Neural cell (in vitro differentiated cells): ENCODE measurements at regions not wholly inside any gene's neighbourhood (a gene's known extent, or its start where the extent isn't known, plus 50 kb on each side); places are given as distances from the start of the nearest gene placed in this dataset.

Experiments
- H2AFZ ChIP-seq: fragments of 200-600, 300-800 bp; sonication (generic), shearing (Covaris generic); 2 replicates; pipeline ENCODE4 v1.6.0; 2014; ENCODE audit warnings: low read depth, mild to moderate bottlenecking, antibody characterized with exemption, low read length, moderate library complexity
- H3F3A ChIP-seq: fragments of 200-600 bp; shearing (Covaris generic); 2 replicates; pipeline ENCODE4 v1.6.1; 2016; ENCODE audit warnings: mild to moderate bottlenecking, moderate library complexity, mixed read lengths, antibody characterized with exemption, low read length; ENCODE audit not compliant: insufficient read depth, poor library complexity, severe bottlenecking
- H3K27ac ChIP-seq: fragments of 200-600, 300-800 bp; sonication (generic), shearing (Covaris generic); 2 replicates; pipeline ENCODE4 v1.5.1; 2014; ENCODE audit warnings: mild to moderate bottlenecking, low read length, moderate library complexity
- H3K27me3 ChIP-seq: fragments of 300-800, 200-600 bp; sonication (generic), shearing (Covaris generic); 2 replicates; pipeline ENCODE4 v1.6.0; 2014; ENCODE audit warnings: mild to moderate bottlenecking, low read depth, low read length, moderate library complexity; ENCODE audit not compliant: insufficient read depth
- H3K36me3 ChIP-seq: fragments of 300-800, 200-600 bp; sonication (generic), shearing (Covaris generic); 2 replicates; pipeline ENCODE4 v1.5.1; 2014; ENCODE audit warnings: mild to moderate bottlenecking, antibody characterized with exemption, low read length, moderate library complexity; ENCODE audit not compliant: insufficient read depth
- H3K4me2 ChIP-seq: fragments of 300-800, 200-600 bp; sonication (generic), shearing (Covaris generic); 2 replicates; pipeline ENCODE4 v1.6.0; 2014; ENCODE audit warnings: mild to moderate bottlenecking, low read length
- H3K4me3 ChIP-seq: fragments of 300-800, 200-600 bp; sonication (generic), shearing (Covaris generic); 2 replicates; pipeline ENCODE4 v1.5.1; 2014; ENCODE audit warnings: mild to moderate bottlenecking, low read length, moderate library complexity
- H3K79me2 ChIP-seq: fragments of 200-600 bp; shearing (Covaris generic); replicated peaks from 2 replicates; pipeline ENCODE4 v1.6.0; 2014; ENCODE audit warnings: mild to moderate bottlenecking, low read length, moderate library complexity; ENCODE audit not compliant: insufficient read depth
- H3K9ac ChIP-seq: fragments of 300-800, 200-600 bp; sonication (generic), shearing (Covaris generic); 2 replicates; pipeline ENCODE4 v1.6.1; 2016; ENCODE audit warnings: mild to moderate bottlenecking, low read length, mixed read lengths
- H3K9me2 ChIP-seq: fragments of 200-600 bp; shearing (Covaris generic); 2 replicates; pipeline ENCODE4 v1.6.1; 2016; ENCODE audit warnings: mild to moderate bottlenecking, low read length, mixed read lengths; ENCODE audit not compliant: insufficient read depth
- H3K9me3 ChIP-seq: fragments of 200-600, 300-800 bp; sonication (generic), shearing (Covaris generic); 2 replicates; pipeline ENCODE4 v1.6.1; 2016; ENCODE audit warnings: mild to moderate bottlenecking, mixed run types, low read length, moderate library complexity, mixed read lengths
- H4K20me1 ChIP-seq: fragments of 200-600 bp; shearing (Covaris generic); 2 replicates; pipeline ENCODE4 v1.6.1; 2016; ENCODE audit warnings: mild to moderate bottlenecking, mixed run types; ENCODE audit not compliant: insufficient read depth
- EP300 ChIP-seq: fragments of 450-650 bp; conservative IDR thresholded peaks from 2 replicates; pipeline ENCODE4 v1.6.1; 2014; ENCODE audit warnings: antibody characterized with exemption, mild to moderate bottlenecking, moderate library complexity; ENCODE audit not compliant: poor library complexity, severe bottlenecking
- EZH2 ChIP-seq: fragments of 200-600, 300-800 bp; shearing (Covaris generic), sonication (generic); IDR thresholded peaks from 2 replicates; pipeline ENCODE4 v1.6.1; 2014; ENCODE audit warnings: antibody characterized with exemption, low read length, borderline replicate concordance, mild to moderate bottlenecking; ENCODE audit not compliant: insufficient read depth, poor library complexity, severe bottlenecking
- MXI1 ChIP-seq: fragments of 450-650 bp; conservative IDR thresholded peaks from 2 replicates; pipeline ENCODE4 v1.6.1; 2014; ENCODE audit warnings: antibody characterized with exemption, mild to moderate bottlenecking; ENCODE audit not compliant: poor library complexity, severe bottlenecking
- POLR2AphosphoS5 ChIP-seq: IDR thresholded peaks from 2 replicates; pipeline ENCODE4 v1.6.1; 2012
- RAD21 ChIP-seq: fragments of 450-650 bp; conservative IDR thresholded peaks from 2 replicates; pipeline ENCODE4 v1.6.1; 2014; ENCODE audit warnings: antibody characterized with exemption, mild to moderate bottlenecking, moderate library complexity
- SMC3 ChIP-seq: fragments of 450-650 bp; conservative IDR thresholded peaks from 2 replicates; pipeline ENCODE4 v1.6.1; 2014; ENCODE audit warnings: antibody characterized with exemption, mild to moderate bottlenecking, moderate library complexity; ENCODE audit not compliant: poor library complexity
- TAF1 ChIP-seq: IDR thresholded peaks from 2 replicates; pipeline ENCODE4 v1.6.1; 2012; ENCODE audit warnings: low read depth
- TF ChIP-seq, protein P1 (sequence below): IDR thresholded peaks from 2 replicates; pipeline ENCODE4 v1.6.1; 2012; ENCODE audit warnings: borderline replicate concordance
- TF ChIP-seq, protein P2 (sequence below): fragments of 450-650 bp; IDR thresholded peaks from 2 replicates; pipeline ENCODE4 v1.5.1; 2014; ENCODE audit warnings: antibody characterized with exemption, mild to moderate bottlenecking, moderate library complexity; ENCODE audit not compliant: poor library complexity, severe bottlenecking

DNA sequence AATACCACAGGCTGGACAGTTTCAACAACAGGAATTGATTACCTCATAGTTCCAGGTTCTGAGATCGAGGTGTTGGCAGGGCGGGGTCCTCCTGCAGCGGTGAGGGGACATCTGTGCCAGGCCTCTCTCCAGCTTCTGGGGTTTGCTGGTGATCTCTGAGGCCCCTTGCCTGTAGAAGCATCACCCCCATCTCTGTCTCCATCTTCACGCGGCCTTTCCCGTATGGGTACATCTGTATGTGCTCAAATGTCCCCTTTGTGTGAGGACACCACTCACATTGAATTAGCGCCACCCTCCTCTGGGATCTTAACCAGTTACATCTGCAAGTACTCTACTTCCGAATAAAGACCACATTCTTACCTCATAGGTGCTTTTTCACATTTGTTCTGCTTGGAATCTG is 1029.9 kb downstream of the BRD1 start:
- Histone ChIP-seq H3K4me3 (no peak overlapping the region), H3K9ac (no peak overlapping the region), H4K20me1 (no peaks in the 10 kb centered on the region), H3K9me2 (no peaks in the 10 kb centered on the region), H3K36me3 (no peaks in the 10 kb centered on the region), H3K9me3 (no peaks in the 10 kb centered on the region), H2AFZ (no peak overlapping the region), H3K27me3 (no peaks in the 10 kb centered on the region), H3K79me2 (no peaks in the 10 kb centered on the region), H3K27ac (no peak overlapping the region), H3K4me2 (no peak overlapping the region), H3F3A (no peaks in the 10 kb centered on the region)
- TF ChIP-seq TAF1 (no peak), EZH2 (no peak), MXI1 (no peak), RAD21 (no peak), SMC3 (no peak), EP300 (no peak), POLR2AphosphoS5 (no peak)
- TF ChIP-seq, protein P1, sequence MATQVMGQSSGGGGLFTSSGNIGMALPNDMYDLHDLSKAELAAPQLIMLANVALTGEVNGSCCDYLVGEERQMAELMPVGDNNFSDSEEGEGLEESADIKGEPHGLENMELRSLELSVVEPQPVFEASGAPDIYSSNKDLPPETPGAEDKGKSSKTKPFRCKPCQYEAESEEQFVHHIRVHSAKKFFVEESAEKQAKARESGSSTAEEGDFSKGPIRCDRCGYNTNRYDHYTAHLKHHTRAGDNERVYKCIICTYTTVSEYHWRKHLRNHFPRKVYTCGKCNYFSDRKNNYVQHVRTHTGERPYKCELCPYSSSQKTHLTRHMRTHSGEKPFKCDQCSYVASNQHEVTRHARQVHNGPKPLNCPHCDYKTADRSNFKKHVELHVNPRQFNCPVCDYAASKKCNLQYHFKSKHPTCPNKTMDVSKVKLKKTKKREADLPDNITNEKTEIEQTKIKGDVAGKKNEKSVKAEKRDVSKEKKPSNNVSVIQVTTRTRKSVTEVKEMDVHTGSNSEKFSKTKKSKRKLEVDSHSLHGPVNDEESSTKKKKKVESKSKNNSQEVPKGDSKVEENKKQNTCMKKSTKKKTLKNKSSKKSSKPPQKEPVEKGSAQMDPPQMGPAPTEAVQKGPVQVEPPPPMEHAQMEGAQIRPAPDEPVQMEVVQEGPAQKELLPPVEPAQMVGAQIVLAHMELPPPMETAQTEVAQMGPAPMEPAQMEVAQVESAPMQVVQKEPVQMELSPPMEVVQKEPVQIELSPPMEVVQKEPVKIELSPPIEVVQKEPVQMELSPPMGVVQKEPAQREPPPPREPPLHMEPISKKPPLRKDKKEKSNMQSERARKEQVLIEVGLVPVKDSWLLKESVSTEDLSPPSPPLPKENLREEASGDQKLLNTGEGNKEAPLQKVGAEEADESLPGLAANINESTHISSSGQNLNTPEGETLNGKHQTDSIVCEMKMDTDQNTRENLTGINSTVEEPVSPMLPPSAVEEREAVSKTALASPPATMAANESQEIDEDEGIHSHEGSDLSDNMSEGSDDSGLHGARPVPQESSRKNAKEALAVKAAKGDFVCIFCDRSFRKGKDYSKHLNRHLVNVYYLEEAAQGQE = no peak
- TF ChIP-seq, protein P2, sequence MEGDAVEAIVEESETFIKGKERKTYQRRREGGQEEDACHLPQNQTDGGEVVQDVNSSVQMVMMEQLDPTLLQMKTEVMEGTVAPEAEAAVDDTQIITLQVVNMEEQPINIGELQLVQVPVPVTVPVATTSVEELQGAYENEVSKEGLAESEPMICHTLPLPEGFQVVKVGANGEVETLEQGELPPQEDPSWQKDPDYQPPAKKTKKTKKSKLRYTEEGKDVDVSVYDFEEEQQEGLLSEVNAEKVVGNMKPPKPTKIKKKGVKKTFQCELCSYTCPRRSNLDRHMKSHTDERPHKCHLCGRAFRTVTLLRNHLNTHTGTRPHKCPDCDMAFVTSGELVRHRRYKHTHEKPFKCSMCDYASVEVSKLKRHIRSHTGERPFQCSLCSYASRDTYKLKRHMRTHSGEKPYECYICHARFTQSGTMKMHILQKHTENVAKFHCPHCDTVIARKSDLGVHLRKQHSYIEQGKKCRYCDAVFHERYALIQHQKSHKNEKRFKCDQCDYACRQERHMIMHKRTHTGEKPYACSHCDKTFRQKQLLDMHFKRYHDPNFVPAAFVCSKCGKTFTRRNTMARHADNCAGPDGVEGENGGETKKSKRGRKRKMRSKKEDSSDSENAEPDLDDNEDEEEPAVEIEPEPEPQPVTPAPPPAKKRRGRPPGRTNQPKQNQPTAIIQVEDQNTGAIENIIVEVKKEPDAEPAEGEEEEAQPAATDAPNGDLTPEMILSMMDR = no peak

GRCh38 chr22:48796310-48797015 is 1031.2 kb downstream of the BRD1 start:
- no peak for TF ChIP-seq MXI1
- no peak for TF ChIP-seq EZH2
- TF ChIP-seq EP300 = no peak
- no peak for TF ChIP-seq RAD21
- no peak for TF ChIP-seq TAF1
- Histone ChIP-seq H3K9ac (no peak overlapping the region), H3F3A (no peaks in the 10 kb centered on the region), H3K4me2 (no peak overlapping the region), H4K20me1 (no peaks in the 10 kb centered on the region), H3K27ac (no peak overlapping the region), H3K4me3 (no peak overlapping the region), H3K9me3 (no peaks in the 10 kb centered on the region), H2AFZ (no peak overlapping the region), H3K79me2 (no peaks in the 10 kb centered on the region), H3K36me3 (no peaks in the 10 kb centered on the region), H3K9me2 (no peaks in the 10 kb centered on the region), H3K27me3 (no peaks in the 10 kb centered on the region)
